ENCODE measurements at regions not wholly inside any gene's neighbourhood (a gene's known extent, or its start where the extent isn't known, plus 50 kb on each side); places are given as distances from the start of the nearest gene placed in this dataset.

GRCh38 chr13:26914148-26914547 lies 153.6 kb upstream of the GPR12 start:
- ChIA-PET POLR2A (no interaction called here), CTCF (interaction anchor here (2.9 kb wide), 1 partner anchor 16 kb away, joined by 19 read pairs; no protein-coding TSS in a partner anchor)
- no peak overlapping the region for H3K4me3 ChIP-seq (ENCODE audit: low read depth, low read length)
- DNase-seq (ENCODE audit: low read depth, low spot score): no peak
- TF ChIP-seq, protein P1, sequence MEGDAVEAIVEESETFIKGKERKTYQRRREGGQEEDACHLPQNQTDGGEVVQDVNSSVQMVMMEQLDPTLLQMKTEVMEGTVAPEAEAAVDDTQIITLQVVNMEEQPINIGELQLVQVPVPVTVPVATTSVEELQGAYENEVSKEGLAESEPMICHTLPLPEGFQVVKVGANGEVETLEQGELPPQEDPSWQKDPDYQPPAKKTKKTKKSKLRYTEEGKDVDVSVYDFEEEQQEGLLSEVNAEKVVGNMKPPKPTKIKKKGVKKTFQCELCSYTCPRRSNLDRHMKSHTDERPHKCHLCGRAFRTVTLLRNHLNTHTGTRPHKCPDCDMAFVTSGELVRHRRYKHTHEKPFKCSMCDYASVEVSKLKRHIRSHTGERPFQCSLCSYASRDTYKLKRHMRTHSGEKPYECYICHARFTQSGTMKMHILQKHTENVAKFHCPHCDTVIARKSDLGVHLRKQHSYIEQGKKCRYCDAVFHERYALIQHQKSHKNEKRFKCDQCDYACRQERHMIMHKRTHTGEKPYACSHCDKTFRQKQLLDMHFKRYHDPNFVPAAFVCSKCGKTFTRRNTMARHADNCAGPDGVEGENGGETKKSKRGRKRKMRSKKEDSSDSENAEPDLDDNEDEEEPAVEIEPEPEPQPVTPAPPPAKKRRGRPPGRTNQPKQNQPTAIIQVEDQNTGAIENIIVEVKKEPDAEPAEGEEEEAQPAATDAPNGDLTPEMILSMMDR (IDR thresholded peaks at IDR 0.05; ENCODE audit: insufficient read depth, low read length, missing control alignments): no peak

GRCh38 chr13:26910754-26911465 lies 150.3 kb upstream of the GPR12 start:
- CTCF ChIA-PET: interaction anchor here (1.1 kb wide), 1 partner anchor 19 kb away, joined by 3 read pairs; no protein-coding TSS in a partner anchor
- TF ChIP-seq, protein P1 (IDR thresholded peaks at IDR 0.05; ENCODE audit: insufficient read depth, low read length, missing control alignments): no peak
- POLR2A ChIA-PET: no interaction called here
- H3K4me3 ChIP-seq (ENCODE audit: low read depth, low read length): no peak overlapping the region
- no peak for DNase-seq (ENCODE audit: low read depth, low spot score)

DNA sequence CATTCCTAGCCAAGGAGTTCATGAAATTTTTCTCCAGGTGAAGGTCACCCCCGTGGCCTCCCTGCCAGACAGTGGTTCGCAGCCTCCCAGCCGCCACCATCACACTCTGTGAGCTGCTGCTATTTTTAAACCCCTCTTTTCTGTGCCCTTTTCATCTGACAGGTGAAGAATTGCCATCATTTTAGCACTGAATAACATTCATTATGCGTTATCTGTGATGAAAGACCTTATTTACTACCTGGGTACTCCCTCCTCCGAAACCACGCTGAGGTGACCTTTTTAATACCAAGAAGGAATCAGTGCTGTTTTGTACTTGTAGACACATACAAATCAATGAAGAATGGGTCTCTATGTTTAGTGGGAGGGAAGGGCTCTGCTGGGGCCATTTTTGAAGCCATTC lies 148.9 kb upstream of the GPR12 start:
- CTCF ChIA-PET: no interaction called here
- TF ChIP-seq, protein P1 (IDR thresholded peaks at IDR 0.05; ENCODE audit: insufficient read depth, low read length, missing control alignments): no peak
- POLR2A ChIA-PET: no interaction called here
- no peak overlapping the region for H3K4me3 ChIP-seq (ENCODE audit: low read depth, low read length)
- no peak for DNase-seq (ENCODE audit: low read depth, low spot score)

- TF ChIP-seq, protein P1 (IDR thresholded peaks at IDR 0.05; ENCODE audit: insufficient read depth, low read length, missing control alignments): no peak
Observed at GRCh38 chr13:26908126-26908525, 147.5 kb upstream of the GPR12 start.

DNA sequence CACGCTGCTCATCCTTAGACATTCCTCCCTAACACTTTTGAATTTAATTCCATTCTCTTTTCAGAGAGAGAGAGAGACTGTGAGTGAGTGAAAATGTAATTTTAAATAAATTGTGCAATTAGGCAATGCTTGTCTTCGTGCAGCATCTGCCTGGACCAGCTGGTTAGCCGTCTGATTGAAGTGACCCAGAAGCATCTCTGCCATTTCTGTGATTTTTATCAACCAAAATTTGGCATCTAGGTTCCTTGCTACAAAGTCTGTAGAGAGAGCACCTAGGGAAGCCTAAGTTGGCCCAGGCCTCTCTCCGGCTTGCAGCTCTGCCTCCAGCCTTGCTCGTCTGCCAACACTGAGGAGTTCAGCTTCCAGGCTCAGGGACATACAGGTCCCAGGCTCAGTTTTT lies 138.6 kb upstream of the GPR12 start:
- no peak for DNase-seq (ENCODE audit: low read depth, low spot score)
- TF ChIP-seq, protein P1 (IDR thresholded peaks at IDR 0.05; ENCODE audit: insufficient read depth, low read length, missing control alignments): no peak
- no peak overlapping the region for H3K4me3 ChIP-seq (ENCODE audit: low read depth, low read length)
- POLR2A ChIA-PET: no interaction called here
- CTCF ChIA-PET: no interaction called here

More at GRCh38 chr13:26908126-26908525, 147.5 kb upstream of the GPR12 start:
- H3K4me3 ChIP-seq (ENCODE audit: low read depth, low read length): no peak overlapping the region
- CTCF ChIA-PET: no interaction called here
- DNase-seq (ENCODE audit: low read depth, low spot score): no peak
- POLR2A ChIA-PET: no interaction called here

GRCh38 chr13:26897706-26898550 lies 137.3 kb upstream of the GPR12 start:
- TF ChIP-seq, protein P1 (IDR thresholded peaks at IDR 0.05; ENCODE audit: insufficient read depth, low read length, missing control alignments): no peak
- DNase-seq (ENCODE audit: low read depth, low spot score): no peak
- ChIA-PET POLR2A (no interaction called here), CTCF (no interaction called here)
- no peak overlapping the region for H3K4me3 ChIP-seq (ENCODE audit: low read depth, low read length)
